Keratinocyte (primary cell): ENCODE measurements at regions not wholly inside any gene's neighbourhood (a gene's known extent, or its start where the extent isn't known, plus 50 kb on each side); places are given as distances from the start of the nearest gene placed in this dataset.

Experiments used
- DNase-seq: peaks from one replicate; pipeline ENCODE4 v3.0.0-alpha.2; 2011; ENCODE audit warnings: low read depth, missing footprints, low spot score
- FAIRE-seq: peaks from 2 replicates; lab custom pipeline; 2011; peaks lifted over from hg19 to GRCh38; lab: Jason Lieb, UNC
- H2AFZ ChIP-seq: 2 replicates; pipeline ENCODE4 v1.6.0; 2012; ENCODE audit warnings: low read length, control low read depth, inconsistent platforms; ENCODE audit not compliant: control insufficient read depth
- H3K27ac ChIP-seq: 2 replicates; pipeline ENCODE4 v1.5.1; 2011; ENCODE audit warnings: low read length; ENCODE audit not compliant: control insufficient read depth, insufficient read depth
- H3K27me3 ChIP-seq: 3 replicates; pipeline ENCODE4 v1.6.0; 2011; ENCODE audit warnings: low read length; ENCODE audit not compliant: control insufficient read depth, insufficient read depth; ENCODE audit errors: extremely low read depth
- H3K36me3 ChIP-seq, 2 experiments: 2 replicates in 1 of 2; 3 replicates in 1 of 2; pipeline ENCODE4 v1.5.1; 2011; ENCODE audit warnings: low read length in 2 of 2, mild to moderate bottlenecking in 1 of 2; ENCODE audit not compliant: control insufficient read depth in 2 of 2, insufficient read depth in 2 of 2; ENCODE audit errors: extremely low read depth in 1 of 2
- H3K4me1 ChIP-seq: 3 replicates; pipeline ENCODE4 v1.5.1; 2011; ENCODE audit warnings: low read length; ENCODE audit not compliant: control insufficient read depth, insufficient read depth; ENCODE audit errors: extremely low read depth
- H3K4me2 ChIP-seq: 3 replicates; pipeline ENCODE4 v1.6.0; 2011; ENCODE audit warnings: low read depth, low read length; ENCODE audit not compliant: control insufficient read depth, insufficient read depth; ENCODE audit errors: extremely low read depth
- H3K4me3 ChIP-seq, 3 experiments: fragments of 200-600 bp in 1 of 3; sonication (generic) in 1 of 3; 2 replicates in 2 of 3; 3 replicates in 1 of 3; pipeline ENCODE4 v1.5.1; 2011 to 2016; ENCODE audit warnings: low read length in 3 of 3, mild to moderate bottlenecking in 3 of 3, control low read depth in 2 of 3, inconsistent platforms in 1 of 3, low read depth in 1 of 3, mixed read lengths in 1 of 3, mixed run types in 1 of 3, moderate library complexity in 1 of 3; ENCODE audit not compliant: control insufficient read depth in 2 of 3, insufficient read depth in 2 of 3; ENCODE audit errors: extremely low read depth in 1 of 3
- H3K79me2 ChIP-seq: 2 replicates; pipeline ENCODE4 v1.6.0; 2012; ENCODE audit warnings: low read length; ENCODE audit not compliant: control insufficient read depth, insufficient read depth
- H3K9ac ChIP-seq: 3 replicates; pipeline ENCODE4 v1.6.0; 2011; ENCODE audit warnings: low read length; ENCODE audit not compliant: control insufficient read depth, insufficient read depth; ENCODE audit errors: extremely low read depth
- H3K9me1 ChIP-seq: 3 replicates; pipeline ENCODE4 v1.6.0; 2011; ENCODE audit warnings: low read length; ENCODE audit not compliant: control insufficient read depth, insufficient read depth; ENCODE audit errors: extremely low read depth
- H3K9me3 ChIP-seq: 2 replicates; pipeline ENCODE4 v1.5.1; 2012; ENCODE audit warnings: low read depth, low read length; ENCODE audit not compliant: control insufficient read depth
- H4K20me1 ChIP-seq: 3 replicates; pipeline ENCODE4 v1.6.0; 2011; ENCODE audit warnings: low read length; ENCODE audit not compliant: control insufficient read depth, insufficient read depth; ENCODE audit errors: extremely low read depth
- CTCF ChIP-seq, 3 experiments: IDR thresholded peaks in 1 of 3; conservative IDR thresholded peaks in 1 of 3; optimal IDR thresholded peaks in 1 of 3; 2 replicates in 2 of 3; 3 replicates in 1 of 3; pipeline versions ENCODE3 to v1.5.1; 2011; ENCODE audit warnings: low read length in 3 of 3, mild to moderate bottlenecking in 3 of 3, moderate library complexity in 2 of 3, control low read depth in 1 of 3, inconsistent platforms in 1 of 3; ENCODE audit not compliant: insufficient read depth in 2 of 3; ENCODE audit errors: extremely low read depth in 1 of 3
- EZH2 ChIP-seq: IDR thresholded peaks from one replicate; pipeline ENCODE4 v1.6.1; 2012; ENCODE audit warnings: inconsistent platforms, mild to moderate bottlenecking, low read length, moderate library complexity
- dilution Hi-C: fragments of 300-500 bp; cut with MboI; formaldehyde crosslinking; loops from one replicate; pipeline ENCODE4 v1.7.0; 2020; ENCODE audit warnings: low sequenced_read_pairs; ENCODE audit not compliant: extremely low pct_ligation_motif_present

- no peak overlapping the region for H3K4me3 ChIP-seq
- DNase-seq (no peak), FAIRE-seq (no peak)
- H3K27me3 ChIP-seq: peaks cover 4% of the 10 kb centered on the region
- no peaks in the 10 kb centered on the region for H3K79me2 ChIP-seq
- no peak overlapping the region for H2AFZ ChIP-seq
- no peaks in the 10 kb centered on the region for H3K36me3 ChIP-seq
- no peaks in the 10 kb centered on the region for H3K4me1 ChIP-seq
- H3K27ac ChIP-seq: no peak overlapping the region
- TF ChIP-seq CTCF (optimal IDR thresholded peaks at IDR 0.05 in 1 of 3, IDR thresholded peaks at IDR 0.05 in 1 of 3, conservative IDR thresholded peaks at IDR 0.05 in 1 of 3; ENCODE audit: extremely low read depth in 1 of 3, insufficient read depth in 2 of 3, low read length in 3 of 3): no peak
- no peak for TF ChIP-seq EZH2
- H3K9ac ChIP-seq: no peak overlapping the region
- no peaks in the 10 kb centered on the region for H3K9me1 ChIP-seq
- H3K9me3 ChIP-seq: no peaks in the 10 kb centered on the region
- H3K4me2 ChIP-seq: no peak overlapping the region
- dilution Hi-C loops: no loop called here
- H4K20me1 ChIP-seq: no peaks in the 10 kb centered on the region
Measured at GRCh38 chr14:70269582-70269981, 80.8 kb upstream of the SLC8A3 start.

DNA sequence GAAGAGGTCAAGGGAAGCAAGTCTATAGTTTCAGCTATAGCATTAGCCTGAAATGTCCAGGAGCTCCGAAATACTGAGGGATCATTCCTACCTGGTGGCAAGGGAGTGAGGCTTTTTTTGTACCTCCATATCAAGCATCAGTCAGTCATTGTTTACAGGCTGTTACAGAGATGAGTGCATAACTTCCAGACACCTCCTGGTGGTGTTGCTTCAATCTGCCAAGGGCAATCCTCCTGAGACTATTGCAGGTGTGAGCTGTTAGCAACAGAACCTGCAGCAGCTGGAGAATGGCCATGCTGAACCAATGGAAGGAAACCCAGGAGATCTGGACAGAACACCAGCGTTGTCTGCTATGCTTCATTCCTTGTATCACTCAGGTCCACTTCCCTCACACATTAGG lies 80.0 kb upstream of the SLC8A3 start:
- Histone ChIP-seq H4K20me1 (no peaks in the 10 kb centered on the region), H3K27me3 (peaks cover 4% of the 10 kb centered on the region), H3K4me2 (no peak overlapping the region), H3K27ac (no peak overlapping the region), H2AFZ (no peak overlapping the region), H3K9me3 (no peaks in the 10 kb centered on the region), H3K4me3 (no peak overlapping the region), H3K4me1 (no peaks in the 10 kb centered on the region), H3K79me2 (no peaks in the 10 kb centered on the region), H3K9me1 (no peaks in the 10 kb centered on the region), H3K36me3 (no peaks in the 10 kb centered on the region), H3K9ac (no peak overlapping the region)
- FAIRE-seq (no peak), DNase-seq (no peak)
- no peak for TF ChIP-seq CTCF (optimal IDR thresholded peaks at IDR 0.05 in 1 of 3, IDR thresholded peaks at IDR 0.05 in 1 of 3, conservative IDR thresholded peaks at IDR 0.05 in 1 of 3; ENCODE audit: extremely low read depth in 1 of 3, insufficient read depth in 2 of 3, low read length in 3 of 3)
- no peak for TF ChIP-seq EZH2
- dilution Hi-C loops: no loop called here
